IPS DF 6.9 (cell line): ENCODE measurements at regions not wholly inside any gene's neighbourhood (a gene's known extent, or its start where the extent isn't known, plus 50 kb on each side); places are given as distances from the start of the nearest gene placed in this dataset.

Experiments used
- DNase-seq: peaks from one replicate; pipeline ENCODE4 v3.0.0-alpha.2; 2013; ENCODE audit warnings: low read depth, low spot score
- H3K27ac ChIP-seq: one replicate; pipeline ENCODE4 v1.5.1; 2013; ENCODE audit warnings: low read length, control low read depth
- H3K27me3 ChIP-seq: 2 replicates; pipeline ENCODE4 v1.6.1; 2013; ENCODE audit warnings: mild to moderate bottlenecking, low read length; ENCODE audit not compliant: control insufficient read depth, insufficient read depth
- H3K36me3 ChIP-seq: 2 replicates; pipeline ENCODE4 v1.6.1; 2013; ENCODE audit warnings: low read length; ENCODE audit not compliant: control insufficient read depth, insufficient read depth
- H3K4me1 ChIP-seq: 2 replicates; pipeline ENCODE4 v1.6.1; 2013; ENCODE audit warnings: low read length; ENCODE audit not compliant: control insufficient read depth, insufficient read depth
- H3K4me3 ChIP-seq: 2 replicates; pipeline ENCODE4 v1.5.1; 2013; ENCODE audit warnings: mild to moderate bottlenecking, low read length
- H3K9me3 ChIP-seq: 2 replicates; pipeline ENCODE4 v1.6.1; 2013; ENCODE audit warnings: low read length, inconsistent platforms; ENCODE audit not compliant: control insufficient read depth, insufficient read depth
- WGBS: extraction: QIAGEN DNeasy Blood & Tissue Kit; methylation state at CpG from one replicate; pipeline ENCODE4 v1.1.7; 2013; ENCODE audit warnings: mixed read lengths, missing lambda C conversion rate; ENCODE audit not compliant: insufficient read length, insufficient coverage; 5-methylcytosine and 5-hydroxymethylcytosine counted together

DNA sequence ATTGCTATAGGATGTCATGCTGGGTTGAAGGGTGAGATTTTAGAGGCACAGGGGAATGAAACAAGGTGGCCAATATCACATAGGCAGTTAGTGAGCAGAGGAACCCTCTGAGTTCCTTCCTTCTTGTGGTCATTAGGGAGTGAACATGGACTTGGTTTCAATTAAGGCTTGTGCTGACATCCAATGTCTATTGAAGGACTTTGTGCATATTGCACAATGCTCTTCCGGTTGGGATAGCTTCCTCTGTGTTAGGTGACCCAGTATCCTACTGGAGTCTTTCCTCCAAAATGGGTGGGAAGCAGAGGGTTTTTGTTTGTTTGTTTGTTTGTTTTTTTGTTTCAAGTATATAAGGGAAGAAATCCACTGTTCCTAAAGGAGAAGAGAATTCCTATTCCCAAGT is 98.5 kb downstream of the HDGFL1 start:
- no peak for DNase-seq
- H3K27ac ChIP-seq: no peak overlapping the region
- no peaks in the 10 kb centered on the region for H3K27me3 ChIP-seq
- no peak overlapping the region for H3K4me3 ChIP-seq
- no peaks in the 10 kb centered on the region for H3K9me3 ChIP-seq
- no CpG with 5 or more reads among the region's 1 CpG for WGBS
- H3K36me3 ChIP-seq: no peaks in the 10 kb centered on the region
- H3K4me1 ChIP-seq: no peaks in the 10 kb centered on the region

DNA sequence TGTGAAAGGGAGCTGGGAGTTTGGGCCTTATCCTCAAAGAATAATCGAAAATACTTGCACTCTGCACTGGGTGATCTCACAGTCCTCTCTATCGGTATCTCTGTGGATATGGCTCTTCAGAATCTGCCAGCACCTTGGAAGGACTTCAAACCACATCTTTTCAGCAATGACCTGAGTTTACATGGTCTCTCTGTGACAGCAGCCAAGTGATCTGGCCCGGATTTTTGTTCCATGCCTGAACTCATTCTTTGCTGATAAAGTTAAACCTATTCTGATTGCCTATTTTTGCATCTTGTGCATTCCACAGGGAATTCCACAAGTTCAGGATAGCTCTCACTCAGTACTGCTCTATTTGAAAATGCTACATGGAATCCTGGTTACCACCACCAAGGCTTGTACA is 98.9 kb downstream of the HDGFL1 start:
- Histone ChIP-seq H3K4me1 (no peaks in the 10 kb centered on the region), H3K36me3 (no peaks in the 10 kb centered on the region), H3K27me3 (no peaks in the 10 kb centered on the region), H3K9me3 (no peaks in the 10 kb centered on the region), H3K4me3 (no peak overlapping the region), H3K27ac (no peak overlapping the region)
- no CpG with 5 or more reads among the region's 3 CpGs for WGBS
- DNase-seq: no peak

DNA sequence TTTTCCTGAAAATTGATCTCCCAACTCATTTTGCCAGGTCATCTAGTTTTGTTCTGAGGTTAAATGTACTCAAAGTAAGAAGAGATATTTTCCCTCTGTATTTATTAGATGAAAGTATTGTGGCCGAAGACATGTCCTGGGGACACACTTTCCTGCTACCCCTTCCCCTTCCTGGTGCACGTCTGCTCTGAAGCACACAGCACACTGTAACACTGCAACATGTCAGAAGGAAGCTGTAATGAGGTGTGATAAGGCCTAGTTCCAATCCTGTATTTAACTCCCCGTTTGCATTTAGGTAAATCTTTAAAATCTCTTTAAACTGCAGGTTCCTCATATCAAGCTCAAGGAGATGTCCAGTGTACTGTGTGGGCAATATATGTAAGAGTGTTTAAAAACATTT is 99.4 kb downstream of the HDGFL1 start:
- H3K27me3 ChIP-seq: no peaks in the 10 kb centered on the region
- no peaks in the 10 kb centered on the region for H3K9me3 ChIP-seq
- no peak overlapping the region for H3K27ac ChIP-seq
- H3K4me3 ChIP-seq: no peak overlapping the region
- WGBS: no CpG with 5 or more reads among the region's 3 CpGs
- H3K4me1 ChIP-seq: no peaks in the 10 kb centered on the region
- DNase-seq: no peak
- H3K36me3 ChIP-seq: no peaks in the 10 kb centered on the region

DNA sequence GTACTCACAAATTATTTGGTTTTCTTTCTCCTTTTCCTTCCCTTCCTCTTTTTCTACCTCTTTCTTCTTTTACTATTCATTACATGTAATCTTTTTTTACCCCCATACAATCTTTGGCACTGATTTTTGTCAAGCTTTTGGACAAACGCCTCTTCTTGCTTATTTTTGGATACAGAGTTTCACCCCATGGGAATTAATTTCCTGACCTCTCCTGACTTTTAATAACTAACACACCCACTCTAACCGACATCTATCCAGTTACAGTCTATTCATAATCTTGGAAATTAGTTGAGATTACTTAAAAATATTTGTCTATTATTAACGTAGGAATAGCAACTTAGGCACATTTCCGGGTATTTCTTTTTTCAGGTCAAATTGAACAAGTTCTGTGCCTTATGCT is 101.2 kb downstream of the HDGFL1 start:
- no peak overlapping the region for H3K4me3 ChIP-seq
- no peaks in the 10 kb centered on the region for H3K9me3 ChIP-seq
- no peaks in the 10 kb centered on the region for H3K27me3 ChIP-seq
- H3K36me3 ChIP-seq: no peaks in the 10 kb centered on the region
- no peak overlapping the region for H3K27ac ChIP-seq
- WGBS: no CpG with 5 or more reads among the region's 4 CpGs
- no peaks in the 10 kb centered on the region for H3K4me1 ChIP-seq
- DNase-seq: no peak

DNA sequence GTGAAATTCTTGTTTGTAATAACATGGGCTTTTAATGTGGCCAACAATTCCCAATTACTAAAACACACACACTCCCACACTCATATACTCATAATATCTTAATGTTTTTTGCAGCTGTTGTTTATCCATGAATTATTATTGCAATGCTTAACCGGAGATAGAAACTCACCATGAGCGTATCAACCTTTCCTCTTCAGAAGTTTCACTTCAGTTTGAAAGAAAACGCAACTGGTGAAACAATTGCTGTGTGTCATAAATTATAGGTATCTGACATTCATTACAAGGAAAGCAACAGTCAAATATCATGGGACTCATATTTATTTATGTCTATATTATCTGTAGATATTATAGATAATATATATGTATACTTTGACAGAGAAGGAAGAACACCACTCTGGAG is 104.1 kb downstream of the HDGFL1 start:
- H3K9me3 ChIP-seq: no peaks in the 10 kb centered on the region
- H3K4me1 ChIP-seq: no peaks in the 10 kb centered on the region
- no peaks in the 10 kb centered on the region for H3K27me3 ChIP-seq
- no CpG with 5 or more reads among the region's 3 CpGs for WGBS
- H3K27ac ChIP-seq: no peak overlapping the region
- H3K4me3 ChIP-seq: no peak overlapping the region
- H3K36me3 ChIP-seq: no peaks in the 10 kb centered on the region
- no peak for DNase-seq

DNA sequence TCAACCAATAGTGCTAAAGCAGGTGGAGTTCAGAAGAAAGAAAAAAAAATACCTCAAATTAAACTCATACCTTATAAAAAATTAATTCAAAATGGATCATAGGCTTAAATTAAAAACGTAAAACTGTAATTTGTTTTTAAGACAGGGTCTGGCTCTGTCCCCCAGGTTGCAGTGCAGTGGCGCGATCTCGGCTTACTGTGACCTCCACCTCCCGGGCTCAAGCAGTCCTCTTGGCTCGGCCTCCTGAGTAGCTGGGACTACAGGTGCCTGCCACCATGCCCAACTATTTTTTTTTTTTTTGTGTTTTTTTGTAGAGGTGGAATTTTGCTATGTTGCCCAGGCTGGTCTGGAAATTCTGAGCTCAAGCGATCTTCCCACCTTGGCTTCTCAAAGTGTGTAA is 111.6 kb downstream of the HDGFL1 start:
- no peak overlapping the region for H3K4me3 ChIP-seq
- no peak for DNase-seq
- H3K9me3 ChIP-seq: no peaks in the 10 kb centered on the region
- H3K27ac ChIP-seq: no peak overlapping the region
- no CpG with 5 or more reads among the region's 7 CpGs for WGBS
- H3K4me1 ChIP-seq: no peaks in the 10 kb centered on the region
- no peaks in the 10 kb centered on the region for H3K27me3 ChIP-seq
- H3K36me3 ChIP-seq: no peaks in the 10 kb centered on the region

DNA sequence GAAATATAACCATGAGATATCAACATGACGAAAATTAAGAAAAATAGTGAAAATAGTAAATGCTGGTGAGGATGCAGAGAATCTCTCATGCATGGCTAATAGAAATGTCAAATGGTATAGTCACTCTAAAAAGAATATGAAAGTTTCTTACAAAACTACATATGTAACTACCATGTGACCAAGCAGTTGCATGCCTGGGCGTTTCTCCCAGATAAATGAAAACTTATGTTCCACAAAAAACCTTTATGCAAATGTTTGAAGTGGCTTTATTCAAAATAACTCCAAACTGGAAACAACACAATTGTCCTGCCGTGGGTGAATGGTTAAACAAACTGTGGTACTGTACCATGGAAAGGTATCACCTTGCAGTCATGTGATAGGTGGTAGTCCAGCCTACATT is 112.4 kb downstream of the HDGFL1 start:
- H3K27me3 ChIP-seq: no peaks in the 10 kb centered on the region
- no peak overlapping the region for H3K4me3 ChIP-seq
- no peak for DNase-seq
- H3K36me3 ChIP-seq: no peaks in the 10 kb centered on the region
- WGBS: no CpG with 5 or more reads among the region's 3 CpGs
- no peaks in the 10 kb centered on the region for H3K4me1 ChIP-seq
- no peaks in the 10 kb centered on the region for H3K9me3 ChIP-seq
- H3K27ac ChIP-seq: no peak overlapping the region

DNA sequence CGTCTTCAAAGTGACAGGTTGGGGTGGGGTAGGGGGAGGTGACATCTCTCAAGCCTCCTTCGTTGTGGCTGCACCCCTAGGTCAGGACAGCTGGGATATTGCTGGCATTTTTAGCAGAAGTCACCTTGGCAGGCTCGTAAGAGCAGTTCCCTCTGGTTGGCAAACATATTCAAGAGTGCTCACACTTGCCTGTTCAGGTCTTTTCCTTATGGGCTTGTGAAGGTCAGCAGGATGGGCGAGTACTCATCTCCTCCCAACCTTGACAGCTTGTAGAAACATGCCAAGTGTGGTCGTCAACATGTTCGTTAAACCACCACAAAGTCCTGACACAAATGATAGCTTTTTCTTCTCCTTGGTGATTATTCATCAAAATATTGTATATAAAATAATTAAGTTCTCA is 113.6 kb downstream of the HDGFL1 start:
- DNase-seq: no peak
- Histone ChIP-seq H3K36me3 (no peaks in the 10 kb centered on the region), H3K9me3 (no peaks in the 10 kb centered on the region), H3K27me3 (no peaks in the 10 kb centered on the region), H3K4me3 (no peak overlapping the region), H3K4me1 (no peaks in the 10 kb centered on the region), H3K27ac (no peak overlapping the region)
- WGBS: no CpG with 5 or more reads among the region's 6 CpGs

DNA sequence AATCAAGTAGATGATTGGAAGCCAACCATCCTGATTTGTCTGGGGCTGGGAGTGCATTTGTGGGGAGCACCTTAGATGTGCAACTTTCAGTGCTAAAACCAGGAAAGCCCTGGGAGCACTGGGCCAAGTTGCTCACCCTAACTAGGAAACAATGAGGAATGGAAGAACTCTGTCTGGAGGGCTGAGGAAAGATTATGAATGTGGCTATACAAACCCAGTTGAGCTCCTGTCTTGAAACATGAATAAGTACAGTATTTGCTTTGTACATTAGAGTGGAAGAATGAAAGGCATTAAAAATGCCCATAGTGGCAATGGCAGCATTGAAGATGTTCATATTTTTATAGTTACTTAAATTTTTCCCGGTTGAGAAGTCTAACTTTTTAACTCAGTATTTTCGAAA is 121.1 kb downstream of the HDGFL1 start:
- H3K9me3 ChIP-seq: no peaks in the 10 kb centered on the region; the same call in 1 of the 2 replicates
- no CpG with 5 or more reads among the region's 2 CpGs for WGBS
- no peaks in the 10 kb centered on the region for H3K4me1 ChIP-seq
- no peaks in the 10 kb centered on the region for H3K36me3 ChIP-seq
- no peaks in the 10 kb centered on the region for H3K27me3 ChIP-seq
- DNase-seq: no peak
- H3K27ac ChIP-seq: no peak overlapping the region
- no peak overlapping the region for H3K4me3 ChIP-seq

DNA sequence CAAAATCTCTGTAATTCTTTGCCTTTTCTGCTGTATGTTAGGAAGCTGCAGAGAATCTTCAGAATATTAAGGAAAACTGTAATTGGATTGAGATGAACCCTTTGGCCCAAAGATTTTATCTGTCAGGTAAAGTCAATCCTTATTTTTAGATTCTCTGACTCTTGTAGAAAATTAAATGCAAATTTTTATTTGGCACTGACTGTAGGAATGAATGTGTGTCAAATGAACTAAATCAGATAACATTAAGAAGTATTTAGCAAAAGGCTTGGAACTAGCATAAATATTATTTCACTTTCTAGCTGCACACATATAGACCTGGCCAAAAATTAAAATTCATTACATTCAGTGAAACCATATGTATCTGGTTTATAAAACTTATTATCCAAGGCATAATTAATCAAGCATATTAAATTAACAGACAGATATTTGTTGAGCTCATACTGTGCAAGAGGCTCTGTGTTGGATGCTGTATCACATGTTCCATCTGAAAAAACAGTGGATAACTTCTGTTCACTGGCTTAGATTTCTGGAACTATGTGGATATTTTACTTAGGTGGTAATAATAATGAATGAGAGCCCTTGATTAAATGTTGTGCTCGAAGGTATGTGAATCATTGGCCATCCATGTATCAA is 124.8 kb downstream of the HDGFL1 start:
- no CpG with 5 or more reads among the region's 1 CpG for WGBS
- DNase-seq: no peak
- Histone ChIP-seq H3K4me3 (no peak overlapping the region), H3K27ac (no peak overlapping the region), H3K9me3 (no peaks in the 10 kb centered on the region; the same call in 1 of the 2 replicates), H3K27me3 (no peaks in the 10 kb centered on the region), H3K36me3 (no peaks in the 10 kb centered on the region), H3K4me1 (no peaks in the 10 kb centered on the region)

DNA sequence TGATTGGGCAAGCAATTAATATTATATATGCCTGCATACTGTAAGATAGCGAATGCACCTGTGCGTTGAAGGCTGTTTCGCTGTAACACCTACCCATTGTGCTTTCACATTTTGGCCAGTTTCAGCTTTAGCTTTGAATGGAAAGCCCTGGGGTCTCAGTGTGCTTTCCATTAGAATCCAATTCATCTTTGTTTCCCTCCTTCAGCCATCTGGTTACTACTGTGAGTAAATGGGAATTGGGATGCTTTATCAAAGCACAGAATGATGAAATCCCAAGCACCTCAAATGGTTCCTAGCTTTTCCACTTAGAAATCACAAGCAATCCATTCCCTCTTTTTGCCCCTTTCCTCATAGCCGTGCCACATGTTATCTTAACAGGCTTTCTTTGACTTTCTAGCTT is 127.1 kb downstream of the HDGFL1 start:
- Histone ChIP-seq H3K27ac (no peak overlapping the region), H3K4me1 (no peaks in the 10 kb centered on the region), H3K9me3 (no peaks in the 10 kb centered on the region), H3K4me3 (no peak overlapping the region), H3K27me3 (no peaks in the 10 kb centered on the region), H3K36me3 (no peaks in the 10 kb centered on the region)
- no peak for DNase-seq
- no CpG with 5 or more reads among the region's 4 CpGs for WGBS
